ENCODE measurements at regions not wholly inside any gene's neighbourhood (a gene's known extent, or its start where the extent isn't known, plus 50 kb on each side); places are given as distances from the start of the nearest gene placed in this dataset.

- BruUV-seq (replicated peaks), result no TSS peak
- POLR2A ChIA-PET, result interaction anchor here (0.7 kb wide), 1 partner anchor 599 kb away, joined by 10 read pairs; no protein-coding TSS in a partner anchor
Observed at GRCh38 chr14:82251494-82251893, 717.8 kb upstream of the SEL1L start.

GRCh38 chr14:82270286-82270685 lies 736.6 kb upstream of the SEL1L start:
- ChIA-PET CTCF (no interaction called here), POLR2A (no interaction called here)
- BruUV-seq (replicated peaks), result no TSS peak
- intact Hi-C loops (cut with micrococcal nuclease; ENCODE audit: unreplicated experiment), result no loop called here
- Histone ChIP-seq H3K27ac (ENCODE audit: low read length) (no peak overlapping the region), H3K4me1 (ENCODE audit: control insufficient read depth, insufficient read depth, low read length) (no peaks in the 10 kb centered on the region), H3K9me3 (ENCODE audit: control insufficient read depth, insufficient read depth, low read depth, low read length) (no peaks in the 10 kb centered on the region), H3K36me3 (ENCODE audit: control insufficient read depth, insufficient read depth, low read length) (no peaks in the 10 kb centered on the region), H3K27me3 (ENCODE audit: control insufficient read depth, insufficient read depth, low read length) (no peaks in the 10 kb centered on the region), H3K4me3 (ENCODE audit: low read depth in 2 of 2, low read length in 2 of 2) (no peak overlapping the region)
- ATAC-seq (no peak), DNase-seq (ENCODE audit: low read depth, low spot score) (no peak)
- in situ Hi-C loops (cut with HindIII; ENCODE audit: low pct_unique_long_range_greater_than_20kb, low sequenced_read_pairs), result no loop called here
- TF ChIP-seq POLR2AphosphoS5 (IDR thresholded peaks at IDR 0.05; ENCODE audit: low read depth, low read length), result no peak
- no peak for TF ChIP-seq SIN3A (IDR thresholded peaks at IDR 0.05; ENCODE audit: borderline replicate concordance, insufficient read depth, low read depth, low read length)
- TF ChIP-seq CTCF (IDR thresholded peaks at IDR 0.05), result no peak
- TF ChIP-seq TCF7L2 (IDR thresholded peaks at IDR 0.05; ENCODE audit: low read depth, low read length), result no peak

More at GRCh38 chr14:82251494-82251893, 717.8 kb upstream of the SEL1L start:
- no peak overlapping the region for H3K4me3 ChIP-seq (ENCODE audit: low read depth in 2 of 2, low read length in 2 of 2)
- no peaks in the 10 kb centered on the region for H3K27me3 ChIP-seq (ENCODE audit: control insufficient read depth, insufficient read depth, low read length)
- no peak for TF ChIP-seq CTCF (IDR thresholded peaks at IDR 0.05)
- no peak for TF ChIP-seq TCF7L2 (IDR thresholded peaks at IDR 0.05; ENCODE audit: low read depth, low read length)
- no peak for TF ChIP-seq POLR2AphosphoS5 (IDR thresholded peaks at IDR 0.05; ENCODE audit: low read depth, low read length)
- TF ChIP-seq SIN3A (IDR thresholded peaks at IDR 0.05; ENCODE audit: borderline replicate concordance, insufficient read depth, low read depth, low read length), result no peak
- TF ChIP-seq REST (IDR thresholded peaks at IDR 0.05; ENCODE audit: insufficient read depth in 1 of 2, low read depth in 2 of 2, low read length in 1 of 2), result no peak
- no peak for DNase-seq (ENCODE audit: low read depth, low spot score)
- intact Hi-C loops (cut with micrococcal nuclease; ENCODE audit: unreplicated experiment), result no loop called here
- H3K27ac ChIP-seq (ENCODE audit: low read length), result no peak overlapping the region
- in situ Hi-C loops (cut with HindIII; ENCODE audit: low pct_unique_long_range_greater_than_20kb, low sequenced_read_pairs), result no loop called here
- CTCF ChIA-PET, result no interaction called here
- H3K4me1 ChIP-seq (ENCODE audit: control insufficient read depth, insufficient read depth, low read length), result no peaks in the 10 kb centered on the region
- no peaks in the 10 kb centered on the region for H3K9me3 ChIP-seq (ENCODE audit: control insufficient read depth, insufficient read depth, low read depth, low read length)
- ATAC-seq, result no peak
- no peaks in the 10 kb centered on the region for H3K36me3 ChIP-seq (ENCODE audit: control insufficient read depth, insufficient read depth, low read length)
